ENCODE measurements at regions not wholly inside any gene's neighbourhood (a gene's known extent, or its start where the extent isn't known, plus 50 kb on each side); places are given as distances from the start of the nearest gene placed in this dataset.

DNA sequence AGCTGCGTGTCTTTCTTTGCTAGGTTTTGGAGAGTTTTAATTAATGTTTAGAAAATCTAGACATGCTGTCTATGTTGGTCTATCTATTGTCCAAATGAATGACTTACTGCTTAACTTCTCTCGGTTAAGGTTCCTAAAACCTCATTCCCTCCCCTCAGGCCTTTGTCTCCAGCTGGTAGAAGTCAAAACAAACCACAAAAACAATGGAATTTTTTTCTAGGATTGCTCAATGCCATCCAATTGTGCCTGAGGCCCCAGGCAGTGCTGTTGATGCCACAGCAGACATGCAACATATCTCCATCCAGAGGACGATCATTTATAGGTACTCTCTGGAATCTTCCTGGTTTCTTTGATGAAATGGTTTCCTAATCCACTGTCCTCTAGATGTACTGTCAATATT is 448.2 kb upstream of the TBX3 start:
- ATAC-seq: no peak
- H3K9me3 Mint-ChIP-seq: peaks cover 0 to 23% of the 10 kb centered on the region in 2 donors
- H3K27ac Mint-ChIP-seq: no peak overlapping the region
- no peak for DNase-seq (ENCODE audit: low spot score in 2 of 2)
- H3K36me3 Mint-ChIP-seq: no peaks in the 10 kb centered on the region

DNA sequence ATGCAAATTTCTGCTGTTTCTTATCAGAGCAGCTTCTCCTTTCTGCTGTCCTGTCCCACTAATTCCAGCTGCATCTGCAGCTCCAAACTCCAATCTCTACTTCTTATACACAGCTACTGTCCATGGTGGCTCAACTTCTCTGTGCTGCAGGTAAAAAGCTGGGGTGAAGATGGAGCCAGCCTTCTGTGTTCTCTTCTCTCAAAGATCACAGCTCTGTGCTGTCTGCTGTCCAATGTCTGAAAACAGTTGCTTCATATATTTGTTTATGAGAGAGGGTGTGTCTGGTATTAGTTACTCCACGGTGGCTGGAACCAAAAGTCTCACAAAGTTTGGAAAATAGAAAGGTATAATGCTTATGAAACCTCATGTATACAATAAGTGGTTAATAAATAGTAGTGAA is 445.8 kb upstream of the TBX3 start:
- no peaks in the 10 kb centered on the region for H3K36me3 Mint-ChIP-seq
- H3K27ac Mint-ChIP-seq: no peak overlapping the region
- ATAC-seq (no peak), DNase-seq (ENCODE audit: low spot score in 2 of 2) (no peak)
- peaks cover 7 to 21% of the 10 kb centered on the region in 2 donors for H3K9me3 Mint-ChIP-seq

DNA sequence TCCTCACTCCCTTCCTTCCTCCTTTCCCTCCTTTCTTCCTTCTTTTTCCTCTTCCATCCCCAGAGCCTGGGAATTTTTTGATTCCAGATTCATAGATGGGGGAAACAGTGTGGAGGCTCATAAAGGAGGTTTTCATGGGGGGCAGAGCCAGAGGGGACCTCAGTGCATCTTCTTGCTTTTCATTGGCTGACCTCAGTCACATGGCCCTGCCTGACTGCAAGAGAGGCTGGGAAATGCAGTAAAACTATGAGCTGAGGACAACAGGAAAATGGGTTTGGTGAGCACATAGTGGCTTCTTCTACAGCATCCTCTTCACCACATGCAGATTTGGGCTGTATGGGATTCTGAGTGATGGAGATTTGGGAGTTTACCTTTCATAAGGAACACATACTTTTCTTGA is 437.1 kb upstream of the TBX3 start:
- Mint-ChIP-seq H3K27ac (no peak overlapping the region), H3K36me3 (peaks cover 0 to 5% of the 10 kb centered on the region in 2 donors), H3K9me3 (peaks cover 12 to 16% of the 10 kb centered on the region in 2 donors)
- ATAC-seq (no peak), DNase-seq (ENCODE audit: low spot score in 2 of 2) (no peak)

DNA sequence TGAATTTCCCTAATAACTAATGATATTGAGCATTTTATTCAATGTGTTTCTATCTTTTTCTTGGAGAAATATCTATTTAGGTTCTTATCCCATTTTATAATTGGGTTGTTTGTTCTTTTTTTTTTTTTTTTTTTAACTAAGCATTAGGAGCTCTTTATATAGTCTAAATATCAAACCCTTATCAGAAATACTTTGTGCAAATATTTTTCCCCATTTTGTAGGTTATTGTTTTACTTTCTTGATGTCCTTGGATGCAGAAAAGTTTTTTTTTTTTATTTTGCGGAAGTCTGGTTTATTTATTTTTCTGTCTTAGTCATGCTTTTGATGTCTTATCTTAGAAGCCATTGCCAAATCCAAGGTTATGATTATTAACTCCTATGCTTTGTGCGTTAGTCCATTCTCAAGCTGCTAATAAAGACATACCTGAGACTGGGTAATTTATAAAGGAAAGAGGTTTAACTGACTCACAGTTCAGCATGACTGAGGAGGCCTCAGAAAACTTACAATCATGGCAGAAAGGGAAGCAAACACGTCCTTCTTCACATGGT is 434.3 kb upstream of the TBX3 start:
- Mint-ChIP-seq H3K27ac (no peak overlapping the region), H3K9me3 (peaks cover 6 to 10% of the 10 kb centered on the region in 2 donors), H3K36me3 (peaks cover 0 to 5% of the 10 kb centered on the region in 2 donors)
- ATAC-seq (no peak), DNase-seq (ENCODE audit: low spot score in 2 of 2) (no peak)

DNA sequence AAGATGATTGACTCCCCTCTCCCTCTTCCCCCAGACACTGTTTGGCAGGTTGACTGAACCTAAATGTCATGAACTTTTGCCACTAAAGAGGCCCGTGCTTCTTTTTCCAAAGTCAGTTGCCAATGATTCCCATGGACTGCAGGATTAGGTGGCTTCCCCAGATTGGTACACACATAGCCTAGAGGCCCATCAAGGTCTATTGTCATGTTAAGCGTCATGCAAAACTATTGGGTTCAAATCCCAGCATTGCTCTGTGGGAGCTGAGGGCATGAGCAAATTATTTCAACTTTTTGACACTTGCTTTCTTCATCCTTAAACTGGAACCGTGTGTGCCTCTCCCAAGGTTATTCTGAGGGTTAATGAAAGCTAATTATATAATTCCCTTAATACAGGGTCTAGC is 430.2 kb upstream of the TBX3 start:
- H3K36me3 Mint-ChIP-seq: peaks cover 0 to 5% of the 10 kb centered on the region in 2 donors
- no peak for DNase-seq (ENCODE audit: low spot score in 2 of 2)

DNA sequence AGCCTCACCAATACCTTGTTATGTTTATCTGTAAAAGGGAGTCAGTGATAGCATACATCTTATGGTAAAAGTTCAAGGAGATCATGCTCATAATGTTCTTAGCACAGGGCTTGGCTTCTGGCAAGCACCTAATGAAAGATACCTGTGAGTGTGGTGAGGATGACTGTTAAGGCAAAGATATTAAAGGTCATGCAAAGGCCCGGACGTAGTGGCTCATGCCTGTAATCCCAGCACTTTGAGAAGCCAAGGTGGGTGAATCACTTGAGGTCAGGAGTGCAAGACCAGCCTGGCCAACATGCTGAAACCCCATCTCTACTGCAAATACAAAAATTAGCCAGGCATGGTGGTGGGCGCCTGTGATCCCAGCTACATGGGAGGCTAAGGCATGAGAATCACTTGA is 425.9 kb upstream of the TBX3 start:
- Mint-ChIP-seq H3K27ac (no peak overlapping the region), H3K36me3 (peaks cover 0 to 6% of the 10 kb centered on the region in 2 donors), H3K9me3 (peaks cover 8 to 9% of the 10 kb centered on the region in 2 donors)
- DNase-seq (ENCODE audit: low spot score in 2 of 2) (no peak), ATAC-seq (no peak)

More for the DNA sequence above, 430.2 kb upstream of the TBX3 start:
- no peak overlapping the region for H3K27ac Mint-ChIP-seq
- no peak for ATAC-seq
- peaks cover 4 to 10% of the 10 kb centered on the region in 2 donors for H3K9me3 Mint-ChIP-seq

DNA sequence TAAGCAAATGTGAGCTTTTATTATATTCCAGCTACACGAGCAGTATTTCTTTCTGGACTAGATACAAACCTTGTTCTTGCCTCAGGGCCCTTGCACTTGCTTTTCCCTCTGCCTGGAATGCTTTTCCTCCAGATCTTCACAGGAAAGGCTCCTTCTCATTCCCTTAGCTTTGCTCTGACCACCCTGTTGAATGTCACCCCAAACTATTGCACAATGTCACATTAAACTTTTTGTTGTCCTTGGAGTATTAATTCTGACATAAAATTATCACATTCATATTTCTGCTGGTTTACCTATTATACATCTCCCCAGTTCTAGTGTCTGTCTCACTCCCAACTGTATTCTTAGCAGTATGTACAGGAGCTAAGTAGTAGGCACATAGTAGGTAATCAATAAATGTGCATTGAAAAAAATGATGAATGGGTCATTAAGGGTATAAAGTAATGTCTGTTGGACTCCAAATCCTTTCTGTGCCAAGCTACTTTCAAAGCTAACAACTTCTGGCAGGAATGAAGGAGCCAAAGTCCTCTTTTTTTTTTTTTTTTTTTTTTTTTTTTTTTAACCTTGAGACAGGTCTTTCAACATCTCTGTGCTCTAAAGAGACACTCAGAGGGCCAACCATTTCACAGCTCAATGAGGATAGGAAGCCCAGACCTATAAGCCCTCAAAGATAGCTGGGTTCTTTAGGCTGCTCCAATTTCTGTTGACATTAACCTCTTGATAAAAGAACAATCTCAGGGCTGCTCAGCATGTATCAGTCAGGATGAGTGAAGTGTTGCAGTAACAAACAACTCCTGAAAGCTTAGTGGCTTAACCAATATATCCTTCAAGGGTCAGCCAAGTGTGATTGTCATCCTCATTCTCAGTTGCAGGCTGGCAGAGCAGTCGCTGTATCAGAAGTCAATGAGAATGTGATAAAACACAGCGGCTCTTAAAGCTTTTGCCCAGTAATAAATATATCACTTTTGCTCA is 424.4 kb upstream of the TBX3 start:
- DNase-seq (ENCODE audit: low spot score in 2 of 2) (no peak), ATAC-seq (no peak)
- Mint-ChIP-seq H3K36me3 (peaks cover 0 to 6% of the 10 kb centered on the region in 2 donors), H3K27ac (no peak overlapping the region), H3K9me3 (peaks cover 11 to 14% of the 10 kb centered on the region in 2 donors)

DNA sequence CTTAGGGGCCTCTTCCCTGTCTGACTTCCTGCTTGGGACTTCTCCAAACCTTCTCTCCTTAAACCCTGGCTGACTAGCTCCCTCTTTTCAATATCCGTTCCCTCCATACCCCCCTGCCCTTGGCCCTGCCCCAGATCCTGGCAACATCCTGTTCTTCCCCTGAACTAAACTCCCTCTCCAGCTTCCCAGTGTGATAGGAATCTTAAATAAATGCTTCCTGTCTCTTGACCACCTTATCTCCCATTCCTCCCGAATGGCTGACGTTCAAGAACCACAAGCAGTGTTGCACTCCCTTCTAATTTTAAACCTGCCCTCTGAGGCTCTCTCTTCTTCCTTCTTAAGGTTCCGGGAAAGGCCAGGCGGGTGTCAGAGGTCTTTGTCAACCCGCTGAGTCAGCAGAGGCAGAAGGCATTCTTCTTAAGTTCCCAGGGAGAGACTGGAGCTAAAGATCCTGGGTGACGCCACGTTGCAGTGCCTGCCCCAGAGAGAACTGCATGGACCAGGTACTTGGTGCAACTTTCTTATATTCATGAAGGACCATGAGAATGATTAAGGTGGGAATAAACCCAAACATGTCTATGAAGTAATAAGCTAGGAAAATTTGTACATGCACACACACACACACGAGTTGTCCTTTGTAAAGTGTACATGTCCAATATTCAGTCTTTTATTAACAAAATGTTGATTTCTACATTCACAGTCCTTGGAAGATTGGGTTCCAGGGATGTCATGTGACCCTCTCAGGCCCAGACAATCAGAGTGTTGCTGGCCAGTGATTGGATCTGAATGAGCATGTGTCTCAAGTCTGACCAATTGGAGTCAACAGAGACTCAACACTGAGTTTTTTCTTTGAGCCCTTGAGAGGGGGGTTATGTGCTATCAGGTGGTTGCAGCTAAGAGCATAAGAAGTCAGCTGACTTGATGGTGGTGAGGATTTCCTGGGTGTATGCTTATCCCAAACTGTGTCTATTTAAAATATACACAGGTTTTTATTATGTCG is 420.2 kb upstream of the TBX3 start:
- ATAC-seq (no peak), DNase-seq (ENCODE audit: low spot score in 2 of 2) (no peak)
- Mint-ChIP-seq H3K9me3 (peaks cover 25 to 28% of the 10 kb centered on the region in 2 donors), H3K36me3 (peaks cover 0 to 6% of the 10 kb centered on the region in 2 donors), H3K27ac (no peak overlapping the region)

DNA sequence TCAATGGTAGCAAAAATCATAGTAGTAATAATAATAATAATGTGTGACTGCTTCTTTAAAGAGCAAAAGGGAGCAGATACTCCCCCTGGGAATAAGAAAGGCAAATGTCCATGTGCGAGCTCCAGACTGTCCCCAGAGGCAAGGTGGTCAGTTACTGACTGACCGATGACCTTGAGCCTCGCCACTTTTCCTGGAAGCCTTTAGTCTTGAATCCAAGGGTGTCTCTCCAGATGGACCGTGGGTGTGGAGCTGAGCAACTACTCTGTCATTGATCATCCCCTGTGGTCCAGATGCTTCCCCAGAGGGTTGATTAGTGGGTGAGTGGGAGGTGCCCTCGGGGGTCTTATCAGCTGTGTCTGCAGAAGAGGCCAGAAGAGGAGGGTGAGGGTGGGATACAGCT is 418.5 kb upstream of the TBX3 start:
- peaks cover 0 to 12% of the 10 kb centered on the region in 2 donors for H3K36me3 Mint-ChIP-seq
- peaks cover 32 to 37% of the 10 kb centered on the region in 2 donors for H3K9me3 Mint-ChIP-seq
- H3K27ac Mint-ChIP-seq: no peak overlapping the region
- no peak for ATAC-seq
- no peak for DNase-seq (ENCODE audit: low spot score in 2 of 2)

DNA sequence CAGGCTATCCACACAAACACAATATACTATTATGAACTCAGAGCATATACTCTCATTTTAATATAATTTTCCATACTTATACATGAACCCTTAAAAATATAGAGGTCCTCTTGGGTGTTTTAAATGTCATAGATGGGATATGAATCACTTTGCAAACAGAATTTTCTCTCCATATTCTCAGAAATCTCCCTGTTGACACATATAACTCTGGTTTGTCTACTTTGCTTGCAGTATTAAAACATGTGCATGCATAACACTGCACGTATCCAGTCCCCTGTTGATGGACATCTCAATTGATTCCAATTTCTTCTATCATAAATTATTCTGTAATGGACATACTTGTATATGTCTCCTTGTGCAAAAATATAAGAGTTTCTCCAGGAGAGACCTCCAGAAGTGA is 417.5 kb upstream of the TBX3 start:
- ATAC-seq: no peak
- no peak for DNase-seq (ENCODE audit: low spot score in 2 of 2)
- Mint-ChIP-seq H3K36me3 (peaks cover 0 to 14% of the 10 kb centered on the region in 2 donors), H3K27ac (no peak overlapping the region), H3K9me3 (peaks cover 33 to 40% of the 10 kb centered on the region in 2 donors)

DNA sequence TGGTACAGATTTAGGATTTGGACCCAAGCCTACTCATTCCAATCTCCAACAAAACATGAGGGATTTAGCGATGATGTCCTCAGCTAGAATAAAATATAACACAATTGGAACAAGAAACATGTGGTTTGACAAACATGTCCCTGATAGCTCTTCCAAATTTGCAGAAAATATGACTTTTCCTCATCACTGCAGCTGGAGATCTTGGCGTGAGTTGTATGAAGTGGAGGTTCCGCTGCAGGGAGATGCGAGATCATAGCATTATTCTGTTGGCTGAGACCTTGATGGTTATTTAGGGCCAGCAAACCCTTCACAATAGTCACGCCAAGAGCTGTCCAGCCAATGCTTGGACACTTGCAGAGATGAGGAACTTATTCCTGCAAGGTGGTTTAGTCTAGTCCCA is 413.4 kb upstream of the TBX3 start:
- ATAC-seq (no peak), DNase-seq (ENCODE audit: low spot score in 2 of 2) (no peak)
- H3K27ac Mint-ChIP-seq: no peak overlapping the region
- H3K36me3 Mint-ChIP-seq: peaks cover 0 to 10% of the 10 kb centered on the region in 2 donors
- peaks cover 37 to 41% of the 10 kb centered on the region in 2 donors for H3K9me3 Mint-ChIP-seq

DNA sequence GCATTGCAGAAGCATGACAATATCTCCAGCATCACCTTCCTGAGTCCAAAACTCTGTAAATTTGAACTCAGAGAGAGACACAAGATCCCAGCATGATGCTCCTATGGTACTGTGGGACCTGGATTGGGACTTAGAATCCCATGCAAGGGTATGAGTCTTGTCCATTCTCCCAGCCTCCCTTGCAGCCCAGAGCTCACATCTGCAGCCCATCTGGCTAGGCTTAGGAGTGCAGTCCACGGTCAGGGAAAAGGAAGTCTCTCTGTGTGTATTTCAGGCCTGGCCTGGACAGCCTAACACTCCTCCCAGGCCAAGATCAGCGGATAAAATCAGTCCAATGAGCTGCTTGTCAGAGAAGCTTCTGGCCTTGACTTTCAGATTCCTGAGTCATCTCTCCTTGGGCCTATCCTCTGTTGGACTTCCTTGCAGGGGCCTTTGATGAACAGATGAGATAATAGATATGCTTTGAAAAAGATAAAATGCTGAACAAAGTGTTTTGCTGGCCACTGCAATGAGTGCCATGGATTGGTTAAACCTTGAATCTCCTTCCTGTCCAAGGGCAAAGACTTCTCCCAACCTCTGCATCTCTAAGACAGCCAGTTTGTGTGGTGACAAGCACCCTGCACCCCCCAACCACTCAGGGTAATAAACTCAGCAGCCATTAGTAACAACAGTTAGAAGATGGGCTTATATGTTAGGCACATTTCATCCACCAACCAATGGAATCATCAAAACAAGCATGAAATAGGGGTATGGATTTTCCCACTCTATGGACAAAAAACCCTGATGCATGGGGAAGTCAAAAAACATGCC is 412.8 kb upstream of the TBX3 start:
- ATAC-seq (no peak), DNase-seq (ENCODE audit: low spot score in 2 of 2) (no peak)
- peaks cover 37 to 43% of the 10 kb centered on the region in 2 donors for H3K9me3 Mint-ChIP-seq
- H3K27ac Mint-ChIP-seq: no peak overlapping the region
- peaks cover 0 to 10% of the 10 kb centered on the region in 2 donors for H3K36me3 Mint-ChIP-seq

DNA sequence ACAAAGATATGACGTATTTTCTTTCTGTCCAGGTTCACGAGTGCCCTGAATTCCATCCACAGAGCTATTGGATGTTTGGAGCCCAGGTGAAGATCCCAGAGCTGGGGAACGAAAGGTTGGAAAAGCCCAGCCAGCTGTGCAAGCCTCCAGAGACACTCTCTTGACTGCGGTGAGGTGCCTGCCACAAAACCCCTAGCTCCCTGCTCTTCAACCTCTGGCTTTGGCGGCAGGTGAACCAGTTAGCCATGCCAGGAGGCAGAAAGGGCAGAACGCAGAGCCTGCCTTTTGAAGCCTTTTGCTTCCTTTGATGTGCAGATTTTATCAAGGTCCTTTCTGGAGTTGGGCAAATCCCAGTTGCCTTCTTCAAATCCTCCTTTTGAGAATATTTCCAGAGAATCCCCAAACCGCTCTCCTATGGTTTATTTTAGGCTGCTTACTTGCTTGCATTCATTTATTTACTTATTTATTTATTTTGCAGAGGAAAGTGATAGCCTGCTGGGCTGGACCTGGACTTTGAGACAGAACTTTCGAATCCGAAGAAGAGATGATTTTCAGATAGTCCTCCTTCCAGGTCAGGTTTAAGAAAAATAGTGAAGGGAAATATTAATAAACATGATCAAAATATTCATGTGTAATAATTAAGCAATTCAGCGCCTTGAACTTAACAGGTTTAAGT is 411.2 kb upstream of the TBX3 start:
- H3K9me3 Mint-ChIP-seq: peaks cover 36 to 40% of the 10 kb centered on the region in 2 donors
- ATAC-seq (no peak), DNase-seq (ENCODE audit: low spot score in 2 of 2) (no peak)
- peaks cover 0 to 10% of the 10 kb centered on the region in 2 donors for H3K36me3 Mint-ChIP-seq
- no peak overlapping the region for H3K27ac Mint-ChIP-seq

DNA sequence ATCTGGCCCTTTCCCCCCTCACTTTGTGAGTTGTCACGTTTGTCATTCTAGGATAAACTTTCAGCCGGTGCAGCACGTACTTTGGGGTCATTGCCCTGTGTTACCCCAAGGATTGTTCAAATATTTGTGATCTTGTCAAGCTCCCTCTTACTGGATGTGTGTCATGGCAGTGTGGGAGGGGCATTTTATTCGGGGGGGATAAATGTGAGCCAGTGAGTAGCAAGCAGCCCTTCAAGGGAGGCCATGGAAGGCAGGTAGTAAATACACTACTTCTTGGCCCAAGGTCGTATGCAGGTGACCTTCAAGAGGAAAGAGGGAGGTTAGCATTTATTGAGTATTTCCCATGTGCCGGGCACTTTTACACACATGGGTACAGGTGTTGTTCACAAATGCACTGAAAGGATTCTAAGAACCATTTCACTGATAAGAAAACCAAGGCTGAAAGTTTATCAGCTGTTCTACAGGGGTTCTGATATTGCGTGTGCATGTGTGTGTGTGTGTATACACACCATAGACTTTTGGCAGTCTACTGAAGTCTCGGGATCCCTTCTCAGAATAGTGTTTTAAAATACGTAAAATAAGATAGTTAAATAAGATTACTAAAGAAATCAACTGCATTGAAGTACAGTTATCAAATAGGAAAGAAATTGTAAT is 410.3 kb upstream of the TBX3 start:
- H3K27ac Mint-ChIP-seq: no peak overlapping the region
- no peak for DNase-seq (ENCODE audit: low spot score in 2 of 2)
- peaks cover 30 to 39% of the 10 kb centered on the region in 2 donors for H3K9me3 Mint-ChIP-seq
- no peak for ATAC-seq
- H3K36me3 Mint-ChIP-seq: peaks cover 0 to 10% of the 10 kb centered on the region in 2 donors

DNA sequence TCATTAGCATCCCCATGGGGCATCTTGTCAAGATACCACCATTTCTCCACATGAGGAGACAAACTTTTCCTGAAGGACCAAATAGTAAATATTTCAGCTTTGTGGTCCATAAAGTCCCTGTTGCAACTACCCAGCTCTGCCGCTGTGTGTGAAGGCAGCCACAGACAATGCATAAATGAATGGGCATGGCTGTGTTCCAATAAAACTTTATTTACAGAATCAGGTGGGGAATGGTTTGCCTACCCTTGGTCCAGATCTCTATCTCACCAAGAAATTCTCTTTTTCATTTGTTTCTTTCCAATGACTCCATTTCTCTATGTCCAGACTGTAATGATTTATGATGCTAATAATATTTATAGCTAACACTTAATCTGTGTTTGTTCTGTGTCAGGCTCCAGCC is 409.3 kb upstream of the TBX3 start:
- ATAC-seq: no peak
- no peak for DNase-seq (ENCODE audit: low spot score in 2 of 2)
- peaks cover 27 to 39% of the 10 kb centered on the region in 2 donors for H3K9me3 Mint-ChIP-seq
- peaks cover 0 to 10% of the 10 kb centered on the region in 2 donors for H3K36me3 Mint-ChIP-seq
- H3K27ac Mint-ChIP-seq: no peak overlapping the region

Measured in activated naive CD4-positive, alpha-beta T cell treated with anti-CD3 and anti-CD28 coated beads, Interleukin-2, amount 50 U/mL, for 72 hours (primary cell).